Neural cell (in vitro differentiated cells): ENCODE measurements at regions not wholly inside any gene's neighbourhood (a gene's known extent, or its start where the extent isn't known, plus 50 kb on each side); places are given as distances from the start of the nearest gene placed in this dataset.

ENCODE experiments used
- POLR2AphosphoS5 ChIP-seq: IDR thresholded peaks from 2 replicates; pipeline ENCODE4 v1.6.1; 2012
- TF ChIP-seq, protein P1 (sequence below): fragments of 450-650 bp; IDR thresholded peaks from 2 replicates; pipeline ENCODE4 v1.5.1; 2014; ENCODE audit warnings: antibody characterized with exemption, mild to moderate bottlenecking, moderate library complexity; ENCODE audit not compliant: poor library complexity, severe bottlenecking

DNA sequence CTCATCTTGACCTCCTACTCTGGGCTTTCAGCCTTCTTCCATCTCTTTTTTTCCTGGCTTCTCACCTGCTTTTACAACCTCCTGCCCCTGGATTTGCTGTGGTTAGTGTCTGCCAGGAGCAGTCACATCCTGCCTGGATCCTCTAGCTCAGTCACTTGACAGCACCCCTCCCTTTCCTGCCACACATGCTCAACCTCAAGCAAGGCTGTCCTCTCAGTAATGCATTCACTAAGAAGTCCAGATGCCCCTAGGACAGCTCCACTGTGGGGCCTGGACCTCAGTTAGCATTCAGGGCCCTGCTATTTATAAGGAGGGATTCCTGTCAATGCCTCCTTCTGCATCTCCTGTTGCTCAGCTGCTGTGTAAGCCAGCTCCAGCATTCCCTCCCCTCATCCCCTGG lies 275.5 kb downstream of the SMAD2 start:
- TF ChIP-seq, protein P1, sequence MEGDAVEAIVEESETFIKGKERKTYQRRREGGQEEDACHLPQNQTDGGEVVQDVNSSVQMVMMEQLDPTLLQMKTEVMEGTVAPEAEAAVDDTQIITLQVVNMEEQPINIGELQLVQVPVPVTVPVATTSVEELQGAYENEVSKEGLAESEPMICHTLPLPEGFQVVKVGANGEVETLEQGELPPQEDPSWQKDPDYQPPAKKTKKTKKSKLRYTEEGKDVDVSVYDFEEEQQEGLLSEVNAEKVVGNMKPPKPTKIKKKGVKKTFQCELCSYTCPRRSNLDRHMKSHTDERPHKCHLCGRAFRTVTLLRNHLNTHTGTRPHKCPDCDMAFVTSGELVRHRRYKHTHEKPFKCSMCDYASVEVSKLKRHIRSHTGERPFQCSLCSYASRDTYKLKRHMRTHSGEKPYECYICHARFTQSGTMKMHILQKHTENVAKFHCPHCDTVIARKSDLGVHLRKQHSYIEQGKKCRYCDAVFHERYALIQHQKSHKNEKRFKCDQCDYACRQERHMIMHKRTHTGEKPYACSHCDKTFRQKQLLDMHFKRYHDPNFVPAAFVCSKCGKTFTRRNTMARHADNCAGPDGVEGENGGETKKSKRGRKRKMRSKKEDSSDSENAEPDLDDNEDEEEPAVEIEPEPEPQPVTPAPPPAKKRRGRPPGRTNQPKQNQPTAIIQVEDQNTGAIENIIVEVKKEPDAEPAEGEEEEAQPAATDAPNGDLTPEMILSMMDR, result no peak
- no peak for TF ChIP-seq POLR2AphosphoS5
